Panc1 (cell line): ENCODE measurements at regions not wholly inside any gene's neighbourhood (a gene's known extent, or its start where the extent isn't known, plus 50 kb on each side); places are given as distances from the start of the nearest gene placed in this dataset.

ENCODE experiments used
- POLR2AphosphoS5 ChIP-seq: IDR thresholded peaks from 2 replicates; pipeline ENCODE4 v1.6.1; 2012; ENCODE audit warnings: mild to moderate bottlenecking, low read depth, low read length, moderate library complexity
- SIN3A ChIP-seq: IDR thresholded peaks from 2 replicates; pipeline ENCODE4 v1.6.1; 2012; ENCODE audit warnings: low read depth, mild to moderate bottlenecking, low read length, moderate library complexity, borderline replicate concordance; ENCODE audit not compliant: insufficient read depth
- TF ChIP-seq, protein P1 (sequence below): fragments of 450-650 bp; IDR thresholded peaks from 2 replicates; pipeline ENCODE4 v1.5.1; 2017; ENCODE audit warnings: mild to moderate bottlenecking
- TF ChIP-seq, protein P2 (sequence below), 2 experiments: IDR thresholded peaks; 2 replicates each; pipeline ENCODE4 v1.6.1; 2011 to 2012; ENCODE audit warnings: low read depth in 2 of 2, control low read depth in 1 of 2, low read length in 1 of 2, mild to moderate bottlenecking in 1 of 2, moderate library complexity in 1 of 2; ENCODE audit not compliant: insufficient read depth in 1 of 2

DNA sequence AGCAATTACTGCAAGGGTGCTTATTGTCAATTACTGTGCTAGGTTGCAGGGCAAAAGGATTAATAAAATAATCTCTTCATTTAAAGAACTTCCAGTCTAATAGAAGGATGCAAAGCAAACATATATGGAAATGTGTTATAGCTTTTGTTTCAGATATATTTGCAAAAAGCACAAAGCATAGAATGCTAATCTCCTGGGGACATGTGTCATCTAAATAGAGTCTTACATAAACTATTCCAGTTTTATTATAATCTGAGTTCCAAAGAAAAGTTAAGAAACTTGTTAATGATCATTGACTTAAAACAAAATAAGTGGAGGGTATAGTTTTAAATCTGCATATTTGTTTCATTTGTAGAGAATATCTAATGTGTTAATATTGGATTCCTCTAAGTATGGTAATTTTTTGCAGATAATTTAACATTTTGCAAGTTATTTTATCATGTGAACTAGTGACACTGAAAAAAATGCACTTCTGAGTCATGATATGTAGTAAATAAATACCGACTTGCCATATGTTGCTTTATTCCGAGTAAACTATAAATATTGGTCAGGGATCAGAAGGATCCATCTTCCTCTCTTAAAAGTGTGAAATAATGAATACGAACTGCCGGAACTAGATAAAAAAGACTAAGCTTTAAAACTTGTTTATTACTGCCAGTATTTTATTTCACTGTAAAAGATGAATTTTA, 231.9 kb upstream of the FAT4 start:
- TF ChIP-seq, protein P1, sequence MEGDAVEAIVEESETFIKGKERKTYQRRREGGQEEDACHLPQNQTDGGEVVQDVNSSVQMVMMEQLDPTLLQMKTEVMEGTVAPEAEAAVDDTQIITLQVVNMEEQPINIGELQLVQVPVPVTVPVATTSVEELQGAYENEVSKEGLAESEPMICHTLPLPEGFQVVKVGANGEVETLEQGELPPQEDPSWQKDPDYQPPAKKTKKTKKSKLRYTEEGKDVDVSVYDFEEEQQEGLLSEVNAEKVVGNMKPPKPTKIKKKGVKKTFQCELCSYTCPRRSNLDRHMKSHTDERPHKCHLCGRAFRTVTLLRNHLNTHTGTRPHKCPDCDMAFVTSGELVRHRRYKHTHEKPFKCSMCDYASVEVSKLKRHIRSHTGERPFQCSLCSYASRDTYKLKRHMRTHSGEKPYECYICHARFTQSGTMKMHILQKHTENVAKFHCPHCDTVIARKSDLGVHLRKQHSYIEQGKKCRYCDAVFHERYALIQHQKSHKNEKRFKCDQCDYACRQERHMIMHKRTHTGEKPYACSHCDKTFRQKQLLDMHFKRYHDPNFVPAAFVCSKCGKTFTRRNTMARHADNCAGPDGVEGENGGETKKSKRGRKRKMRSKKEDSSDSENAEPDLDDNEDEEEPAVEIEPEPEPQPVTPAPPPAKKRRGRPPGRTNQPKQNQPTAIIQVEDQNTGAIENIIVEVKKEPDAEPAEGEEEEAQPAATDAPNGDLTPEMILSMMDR = no peak
- TF ChIP-seq POLR2AphosphoS5 = no peak
- TF ChIP-seq, protein P2, sequence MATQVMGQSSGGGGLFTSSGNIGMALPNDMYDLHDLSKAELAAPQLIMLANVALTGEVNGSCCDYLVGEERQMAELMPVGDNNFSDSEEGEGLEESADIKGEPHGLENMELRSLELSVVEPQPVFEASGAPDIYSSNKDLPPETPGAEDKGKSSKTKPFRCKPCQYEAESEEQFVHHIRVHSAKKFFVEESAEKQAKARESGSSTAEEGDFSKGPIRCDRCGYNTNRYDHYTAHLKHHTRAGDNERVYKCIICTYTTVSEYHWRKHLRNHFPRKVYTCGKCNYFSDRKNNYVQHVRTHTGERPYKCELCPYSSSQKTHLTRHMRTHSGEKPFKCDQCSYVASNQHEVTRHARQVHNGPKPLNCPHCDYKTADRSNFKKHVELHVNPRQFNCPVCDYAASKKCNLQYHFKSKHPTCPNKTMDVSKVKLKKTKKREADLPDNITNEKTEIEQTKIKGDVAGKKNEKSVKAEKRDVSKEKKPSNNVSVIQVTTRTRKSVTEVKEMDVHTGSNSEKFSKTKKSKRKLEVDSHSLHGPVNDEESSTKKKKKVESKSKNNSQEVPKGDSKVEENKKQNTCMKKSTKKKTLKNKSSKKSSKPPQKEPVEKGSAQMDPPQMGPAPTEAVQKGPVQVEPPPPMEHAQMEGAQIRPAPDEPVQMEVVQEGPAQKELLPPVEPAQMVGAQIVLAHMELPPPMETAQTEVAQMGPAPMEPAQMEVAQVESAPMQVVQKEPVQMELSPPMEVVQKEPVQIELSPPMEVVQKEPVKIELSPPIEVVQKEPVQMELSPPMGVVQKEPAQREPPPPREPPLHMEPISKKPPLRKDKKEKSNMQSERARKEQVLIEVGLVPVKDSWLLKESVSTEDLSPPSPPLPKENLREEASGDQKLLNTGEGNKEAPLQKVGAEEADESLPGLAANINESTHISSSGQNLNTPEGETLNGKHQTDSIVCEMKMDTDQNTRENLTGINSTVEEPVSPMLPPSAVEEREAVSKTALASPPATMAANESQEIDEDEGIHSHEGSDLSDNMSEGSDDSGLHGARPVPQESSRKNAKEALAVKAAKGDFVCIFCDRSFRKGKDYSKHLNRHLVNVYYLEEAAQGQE (IDR thresholded peaks at IDR 0.05; ENCODE audit: insufficient read depth in 1 of 2, low read depth in 2 of 2, low read length in 1 of 2) = no peak
- no peak for TF ChIP-seq SIN3A
